H1 (cell line): ENCODE measurements at regions not wholly inside any gene's neighbourhood (a gene's known extent, or its start where the extent isn't known, plus 50 kb on each side); places are given as distances from the start of the nearest gene placed in this dataset.

Experiments used
- CHD2 ChIP-seq: IDR thresholded peaks from 2 replicates; pipeline ENCODE4 v1.6.1; 2012; ENCODE audit warnings: low read length, improper control_type of control experiment
- CHD7 ChIP-seq: fragments of 300-600 bp; sonication (generic); IDR thresholded peaks from 2 replicates; pipeline ENCODE4 v1.7.1; 2012; ENCODE audit warnings: low read length, moderate library complexity, mild to moderate bottlenecking, inconsistent platforms; ENCODE audit not compliant: insufficient replicate concordance
- EP300 ChIP-seq, 2 experiments: IDR thresholded peaks; 1 replicate in 1 of 2; 2 replicates in 1 of 2; pipeline ENCODE4 v1.6.1; 2011 to 2012; ENCODE audit warnings: low read depth in 2 of 2, low read length in 2 of 2, mild to moderate bottlenecking in 2 of 2, borderline replicate concordance in 1 of 2, inconsistent platforms in 1 of 2, moderate library complexity in 1 of 2
- FOSL1 ChIP-seq: IDR thresholded peaks from 2 replicates; pipeline ENCODE4 v1.6.1; 2011; ENCODE audit warnings: mild to moderate bottlenecking, low read depth, low read length, moderate library complexity; ENCODE audit not compliant: insufficient read depth
- HDAC6 ChIP-seq: IDR thresholded peaks from one replicate; pipeline ENCODE4 v1.7.1; 2012; ENCODE audit warnings: low read depth, mild to moderate bottlenecking, inconsistent platforms, low read length, moderate library complexity
- RFX5 ChIP-seq: IDR thresholded peaks from 2 replicates; pipeline ENCODE4 v1.6.1; 2011; ENCODE audit warnings: low read depth, low read length, improper control_type of control experiment, borderline replicate concordance
- RNF2 ChIP-seq: fragments of 200-900, 300-1000 bp; sonication (generic); IDR thresholded peaks from 2 replicates; pipeline ENCODE4 v1.7.1; 2016; ENCODE audit warnings: borderline replicate concordance, low read depth, mild to moderate bottlenecking, antibody characterized with exemption, low read length; ENCODE audit not compliant: poor library complexity, severe bottlenecking; ENCODE audit errors: missing control alignments
- ZNF274 ChIP-seq: IDR thresholded peaks from 2 replicates; pipeline ENCODE4 v1.7.0; 2012; ENCODE audit warnings: low read length, borderline replicate concordance; ENCODE audit errors: extremely low read depth

GRCh38 chr10:64956441-64956840 is 1435.2 kb downstream of the REEP3 start (continued):
- TF ChIP-seq CHD7 = no peak
- no peak for TF ChIP-seq HDAC6
- no peak for TF ChIP-seq EP300 (IDR thresholded peaks at IDR 0.05; ENCODE audit: borderline replicate concordance in 1 of 2, low read depth in 2 of 2, low read length in 2 of 2)
- TF ChIP-seq FOSL1 = no peak
- no peak for TF ChIP-seq CHD2
- TF ChIP-seq ZNF274 = no peak
- TF ChIP-seq RFX5 = no peak
- no peak for TF ChIP-seq RNF2
